ENCODE measurements at regions not wholly inside any gene's neighbourhood (a gene's known extent, or its start where the extent isn't known, plus 50 kb on each side); places are given as distances from the start of the nearest gene placed in this dataset.
"Not testable (repeated sequence)": the region's sequence is repeated elsewhere in the genome, so short reads cannot be mapped to it uniquely, and the experiment has no call there.

DNA sequence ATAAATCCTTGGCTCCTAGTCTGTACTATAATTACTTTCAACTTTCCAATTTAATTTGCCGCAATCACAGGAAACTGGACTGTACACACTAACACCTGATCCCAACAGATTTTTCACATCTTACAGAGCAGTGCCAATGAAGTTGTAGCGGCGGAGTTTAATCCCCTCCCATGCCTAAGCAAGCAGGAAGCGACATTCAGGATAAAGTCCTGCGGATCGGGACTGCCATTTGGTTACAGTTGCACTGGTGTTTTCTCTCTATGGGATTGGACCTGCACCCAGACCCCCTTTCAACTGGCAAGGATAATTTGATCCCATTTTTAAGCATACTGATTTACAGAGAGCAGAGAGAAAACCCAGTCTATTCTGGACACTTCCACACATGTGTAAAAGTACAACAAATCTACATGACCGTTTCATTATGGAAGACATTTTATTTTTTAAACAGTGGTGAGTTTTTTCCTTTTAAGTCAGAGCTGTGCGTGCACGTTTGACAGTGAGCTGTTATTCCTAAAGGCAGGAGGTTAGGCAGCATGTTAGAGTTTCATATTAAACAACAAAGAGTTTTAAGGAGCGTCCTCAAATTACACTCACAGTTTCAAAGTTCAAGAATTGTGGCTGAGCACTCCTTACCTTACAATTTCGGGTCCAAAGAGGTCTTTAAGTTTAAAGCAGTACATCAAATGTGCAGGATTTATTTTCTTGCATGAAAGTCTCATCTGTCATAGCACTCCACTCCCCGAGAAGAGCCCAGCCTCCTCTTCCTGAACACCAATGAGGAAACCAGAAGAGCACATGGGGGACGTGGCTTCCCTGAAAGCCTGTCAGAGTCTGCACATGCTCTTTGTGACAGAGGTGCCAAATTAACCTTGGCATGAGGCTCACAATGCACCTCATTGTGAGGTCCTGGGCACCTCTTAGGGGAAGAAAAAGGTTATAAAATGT lies 141.6 kb upstream of the RFC3 start:
- peak; percentile 6 for DNase-seq

- DNase-seq = no peak
These were observed 140.7 kb upstream of the RFC3 start for GRCh38 chr13:33677215-33677614.

DNA sequence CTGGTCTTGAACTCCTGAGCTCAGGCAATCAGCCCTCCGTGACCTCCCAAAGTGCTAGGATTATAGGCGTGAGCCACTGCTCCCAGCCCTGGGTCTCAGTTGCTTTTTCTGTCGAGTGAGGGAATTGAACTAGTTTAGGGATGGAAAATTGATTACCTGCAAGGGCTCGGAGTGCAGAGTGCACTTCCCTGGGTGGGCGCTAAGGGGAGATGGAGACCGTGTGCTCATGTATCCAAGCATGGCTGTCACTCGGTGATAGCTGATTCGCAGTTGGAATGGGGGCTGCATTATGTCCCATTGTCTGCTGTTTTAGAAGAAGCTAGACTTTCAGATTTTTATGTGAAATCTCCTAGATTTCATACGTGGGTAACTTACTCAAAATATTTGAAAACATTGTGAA lies 139.9 kb upstream of the RFC3 start:
- no peak for DNase-seq

DNA sequence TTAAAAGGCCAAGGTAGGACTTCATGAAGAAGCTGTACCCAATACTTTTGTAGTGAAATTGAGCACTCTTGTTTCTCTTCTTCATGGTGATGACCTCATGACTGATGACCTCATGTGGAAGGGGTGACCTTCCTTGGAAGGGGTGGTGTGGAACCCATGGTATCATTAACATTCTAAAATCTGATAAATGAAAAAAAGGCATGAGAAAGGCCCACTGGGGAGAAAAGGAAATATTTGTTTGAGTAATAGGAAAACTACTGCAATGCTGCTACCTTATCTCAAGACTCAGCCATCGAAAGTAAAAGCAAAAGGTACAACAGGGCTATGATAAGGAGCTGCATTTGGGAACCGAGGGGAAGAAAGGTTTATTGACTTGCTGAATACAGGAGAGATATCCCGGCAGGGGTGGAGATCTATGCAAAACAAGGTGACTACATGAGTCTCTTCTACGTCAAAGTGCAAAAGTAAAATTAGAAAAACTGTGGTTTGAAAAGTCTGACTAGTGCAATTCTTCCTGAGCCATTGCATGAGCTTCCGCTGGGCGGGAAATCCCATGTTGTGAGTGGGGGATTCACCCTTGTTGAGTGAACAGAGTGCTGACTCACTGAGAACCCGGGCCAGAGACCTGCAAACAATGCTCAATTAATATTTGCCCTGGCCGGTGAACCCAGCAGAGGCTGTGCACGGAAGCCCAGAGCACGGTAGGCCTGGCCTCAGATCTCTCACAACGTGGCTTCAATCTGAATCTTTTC lies 138.9 kb upstream of the RFC3 start:
- DNase-seq = peak; percentile 84

- DNase-seq = no peak
These were observed 138.3 kb upstream of the RFC3 start for GRCh38 chr13:33679658-33680012.

GRCh38 chr13:33682020-33682564 lies 135.9 kb upstream of the RFC3 start:
- no peak for DNase-seq

DNA sequence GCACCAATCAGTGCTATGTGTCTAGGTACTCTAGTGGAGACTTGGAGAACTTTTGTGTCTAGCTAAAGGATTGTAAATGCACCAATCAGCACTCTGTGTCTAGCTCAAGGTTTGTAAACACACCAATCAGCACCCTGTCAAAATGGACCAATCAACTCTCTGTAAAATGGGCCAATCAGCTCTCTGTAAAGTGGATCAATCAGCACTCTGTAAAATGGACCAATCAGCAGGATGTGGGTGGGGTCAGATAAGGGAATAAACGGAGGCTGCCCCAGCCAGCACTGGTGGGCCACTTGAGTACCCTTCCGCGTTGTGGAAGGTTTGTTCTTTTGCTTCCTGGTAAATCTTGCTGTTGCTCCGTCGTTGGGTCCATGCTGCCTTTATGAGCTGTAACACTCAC lies 135.3 kb upstream of the RFC3 start:
- not testable (repeated sequence) for DNase-seq

DNA sequence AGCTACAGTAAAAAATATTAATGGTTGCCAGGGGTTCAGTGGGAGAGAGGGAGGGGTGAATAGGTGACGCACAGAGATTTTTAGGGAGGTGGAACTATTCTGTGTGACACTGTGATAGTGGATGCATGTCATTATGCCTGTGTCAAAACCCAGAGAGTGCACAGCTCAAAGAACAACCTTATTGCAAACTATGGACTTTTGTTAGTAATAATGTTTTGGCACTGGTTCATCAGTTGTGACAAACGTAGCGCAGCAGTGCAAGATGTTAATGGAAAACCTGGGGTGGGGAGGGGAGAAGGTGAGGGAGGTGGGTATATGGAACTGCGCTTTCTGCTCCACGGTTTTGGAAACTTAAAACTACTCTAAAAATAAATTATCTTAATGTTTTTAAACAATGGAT lies 134.6 kb upstream of the RFC3 start:
- no peak for DNase-seq

DNA sequence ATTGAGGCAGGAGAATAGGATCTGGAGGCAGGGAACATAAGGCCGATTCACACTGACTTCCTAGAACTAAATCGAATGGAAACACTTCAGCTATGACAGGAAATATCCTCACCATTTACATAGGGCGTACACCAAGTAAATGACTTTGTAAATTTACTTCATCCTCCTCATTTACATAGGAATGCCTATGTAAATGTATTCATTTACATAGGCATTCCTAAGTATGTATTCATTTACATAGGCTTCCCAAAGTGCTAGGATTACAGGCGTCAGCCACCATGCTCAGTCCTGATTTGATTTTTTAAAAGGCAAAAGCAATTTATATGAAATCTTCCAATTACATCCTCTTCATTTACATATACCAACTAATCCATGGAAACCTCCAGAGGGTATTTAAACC lies 133.1 kb upstream of the RFC3 start:
- DNase-seq = no peak

DNA sequence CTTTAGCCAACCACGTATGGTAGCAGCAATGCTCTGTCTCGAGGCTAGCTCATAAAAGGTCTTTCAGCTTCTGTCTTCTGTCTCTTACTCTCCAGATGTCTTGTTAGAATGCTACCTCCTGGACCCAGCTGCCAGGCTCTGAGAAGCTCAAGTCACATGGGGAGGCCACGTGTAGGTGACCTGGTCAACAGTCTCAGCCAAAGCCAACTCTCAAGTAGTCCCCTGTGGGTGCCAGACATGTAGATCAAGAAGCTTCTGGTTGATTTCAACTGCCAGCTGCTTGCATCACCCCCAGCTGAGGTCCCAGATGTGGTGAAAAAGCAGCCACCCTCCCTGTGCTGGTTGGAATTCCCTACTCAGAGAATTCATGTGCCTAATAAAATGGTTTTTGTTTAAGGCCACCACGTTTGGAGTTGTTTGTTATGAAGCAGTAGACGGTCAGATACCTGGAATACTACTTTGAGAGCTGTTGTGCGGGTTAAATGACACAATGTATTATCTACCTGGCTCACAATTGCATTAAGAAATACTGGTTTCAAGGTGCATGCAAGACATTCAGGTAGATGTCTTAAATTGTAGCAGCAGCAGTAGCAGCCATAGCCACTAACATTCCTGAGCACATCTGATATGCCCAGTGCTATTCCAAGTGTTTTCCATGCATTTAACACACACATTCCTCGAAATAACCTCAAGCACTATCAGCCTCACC lies 131.0 kb upstream of the RFC3 start:
- no peak for DNase-seq

DNA sequence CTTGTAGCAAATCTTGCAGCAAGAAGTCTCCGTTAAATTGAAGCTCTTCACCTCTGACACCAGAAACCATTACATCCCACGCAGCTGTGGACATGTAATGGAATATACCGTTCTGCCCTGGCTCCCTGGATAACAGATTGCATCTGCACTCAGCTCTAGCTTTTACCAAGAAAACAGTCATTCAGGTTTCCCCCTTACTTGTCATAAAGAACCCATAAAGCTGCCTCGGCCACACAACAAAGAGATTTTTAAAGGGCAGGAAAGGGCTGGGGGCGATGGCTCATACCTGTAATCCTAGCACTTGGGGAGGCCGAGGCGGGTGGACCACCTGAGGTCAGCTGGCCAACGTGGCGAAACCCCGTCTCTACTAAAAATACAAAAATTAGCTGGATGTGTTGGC lies 127.6 kb upstream of the RFC3 start:
- no peak for DNase-seq

- DNase-seq = no peak
These were observed 126.0 kb upstream of the RFC3 start for GRCh38 chr13:33691980-33692379.

DNA sequence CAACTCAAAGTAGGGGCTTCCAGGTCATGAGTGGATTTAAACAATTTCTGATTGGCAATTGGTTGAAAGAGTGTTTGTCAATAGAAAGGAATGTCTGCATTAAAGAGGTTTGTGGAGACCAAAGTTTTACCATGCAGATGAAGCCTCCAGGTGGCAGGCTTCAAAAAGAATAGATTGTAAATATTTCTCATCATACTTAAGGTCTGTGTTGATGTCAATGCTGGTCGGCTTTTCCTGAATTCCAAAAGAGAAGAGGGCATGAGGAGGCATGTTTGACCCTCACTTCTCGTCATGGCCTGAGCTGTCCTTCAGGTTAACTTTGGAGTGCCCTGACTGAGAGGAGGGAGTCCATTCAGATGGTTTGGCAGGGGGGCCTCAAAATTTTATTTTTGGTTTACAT lies 125.4 kb upstream of the RFC3 start:
- no peak for DNase-seq

DNA sequence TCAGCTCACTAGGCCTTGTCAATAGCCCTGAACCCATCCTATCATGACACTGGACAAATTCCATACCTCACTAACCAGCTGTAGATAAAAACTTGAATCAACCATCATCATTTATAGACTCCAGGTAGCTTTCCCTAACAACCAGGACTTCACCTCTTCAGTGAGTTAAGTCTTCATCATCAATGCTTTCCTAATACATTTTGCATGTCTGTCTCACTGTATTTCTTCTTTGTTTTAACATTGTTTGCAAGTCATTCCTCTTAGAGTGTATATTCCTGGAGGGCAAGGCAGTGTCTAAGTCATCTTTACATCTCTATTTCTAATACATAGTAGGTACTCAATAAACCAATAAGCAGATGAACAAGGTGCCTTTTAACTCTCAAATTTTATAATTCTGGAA lies 123.4 kb upstream of the RFC3 start:
- DNase-seq = no peak

- no peak for DNase-seq
These were observed 121.4 kb upstream of the RFC3 start for GRCh38 chr13:33696530-33696929.

- DNase-seq = no peak
These were observed 120.0 kb upstream of the RFC3 start for GRCh38 chr13:33697926-33698325.

- no peak for DNase-seq
These were observed 110.5 kb upstream of the RFC3 start for GRCh38 chr13:33707449-33707848.

DNA sequence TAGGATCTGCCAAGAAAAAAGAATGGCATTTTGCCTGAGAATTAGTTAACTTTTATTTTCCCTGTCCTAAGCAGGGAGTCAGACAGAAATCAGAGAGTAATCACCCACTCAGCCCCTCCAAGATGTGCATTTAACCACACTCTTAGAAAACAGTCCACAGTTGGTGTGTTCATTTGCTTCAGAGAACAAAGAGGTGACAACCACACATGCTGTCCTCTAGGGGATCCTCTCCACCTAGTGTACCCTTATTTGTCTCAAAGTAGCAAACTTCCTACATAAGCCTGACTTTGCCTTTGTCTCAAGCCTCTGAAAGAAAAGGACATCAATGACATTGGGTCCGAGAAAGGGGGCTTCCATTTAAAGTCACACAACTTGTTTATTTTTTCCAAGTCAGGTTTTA lies 107.0 kb upstream of the RFC3 start:
- no peak for DNase-seq

- no peak for DNase-seq
These were observed 106.5 kb upstream of the RFC3 start for GRCh38 chr13:33711436-33711835.

DNA sequence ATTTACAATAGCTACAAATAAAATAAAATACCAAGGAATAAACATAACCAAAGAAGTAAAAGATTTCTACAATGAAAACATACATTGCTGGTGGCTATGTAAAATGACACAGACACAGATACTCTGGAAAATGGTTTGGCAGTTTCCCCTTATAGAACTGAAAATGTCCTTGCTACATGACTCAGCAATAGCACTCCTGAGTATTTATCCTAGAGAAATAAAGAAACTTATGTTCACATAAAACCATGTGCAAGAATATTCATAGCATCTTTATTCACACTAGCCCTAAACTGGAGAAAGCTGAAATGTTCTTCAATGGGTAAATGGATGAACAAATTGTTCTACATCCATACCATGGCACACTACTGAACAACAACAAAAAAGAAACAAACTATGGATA lies 100.2 kb upstream of the RFC3 start:
- no peak for DNase-seq

DNA sequence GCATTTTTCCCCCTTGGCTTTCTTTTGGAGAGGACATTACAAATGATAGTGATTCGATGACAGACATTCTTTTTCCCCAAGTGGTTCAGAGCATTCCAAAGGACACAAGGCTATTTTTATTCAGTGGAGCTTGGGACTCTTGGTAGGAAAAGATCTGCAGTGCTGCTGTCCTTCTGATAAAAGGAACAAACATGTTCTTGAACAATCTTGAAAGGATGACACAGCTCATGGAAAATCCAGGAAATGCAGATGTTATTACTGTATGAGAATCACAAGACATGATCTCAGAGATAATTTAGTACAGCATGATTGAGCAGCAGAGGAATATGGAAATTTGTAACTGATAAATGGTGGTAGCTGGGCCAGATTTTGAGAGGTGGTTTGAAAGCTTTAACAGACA lies 96.2 kb upstream of the RFC3 start:
- DNase-seq = no peak

GRCh38 chr13:33722216-33722915 lies 95.6 kb upstream of the RFC3 start:
- DNase-seq = no peak

DNA sequence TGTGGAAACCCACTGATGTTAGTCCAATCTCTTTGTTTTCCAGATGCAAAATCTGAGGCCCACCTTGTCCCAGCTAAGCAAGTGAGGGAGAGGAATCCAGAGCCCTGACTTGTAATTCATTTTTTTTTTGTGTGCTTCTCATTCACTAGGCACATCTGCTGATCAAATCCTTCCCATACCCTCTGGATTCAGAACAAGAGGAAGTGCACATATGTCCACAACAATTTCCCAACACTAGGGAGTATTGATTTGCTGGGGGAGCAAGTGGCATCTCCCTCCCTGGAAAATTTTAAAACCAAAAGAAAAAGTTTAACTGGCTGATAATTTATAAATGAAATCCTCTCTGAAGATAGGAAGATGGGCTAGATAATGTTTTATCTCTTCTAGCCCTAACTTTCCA lies 94.6 kb upstream of the RFC3 start:
- no peak for DNase-seq
